NCI-H748 (cell line): ENCODE measurements at regions not wholly inside any gene's neighbourhood (a gene's known extent, or its start where the extent isn't known, plus 50 kb on each side); places are given as distances from the start of the nearest gene placed in this dataset.
"Not testable (repeated sequence)": the region's sequence is repeated elsewhere in the genome, so short reads cannot be mapped to it uniquely, and the experiment has no call there.

ENCODE experiments used
- DNase-seq: peaks from one replicate; lab custom pipeline; 2025; ENCODE audit not compliant: unreplicated experiment; lab: John Stamatoyannopoulos, UW

GRCh38 chr13:54390841-54391240 lies 1362.2 kb downstream of the OLFM4 start:
- no peak for DNase-seq

- no peak for DNase-seq
Observed at GRCh38 chr13:54394085-54394700, 1365.6 kb downstream of the OLFM4 start.

DNA sequence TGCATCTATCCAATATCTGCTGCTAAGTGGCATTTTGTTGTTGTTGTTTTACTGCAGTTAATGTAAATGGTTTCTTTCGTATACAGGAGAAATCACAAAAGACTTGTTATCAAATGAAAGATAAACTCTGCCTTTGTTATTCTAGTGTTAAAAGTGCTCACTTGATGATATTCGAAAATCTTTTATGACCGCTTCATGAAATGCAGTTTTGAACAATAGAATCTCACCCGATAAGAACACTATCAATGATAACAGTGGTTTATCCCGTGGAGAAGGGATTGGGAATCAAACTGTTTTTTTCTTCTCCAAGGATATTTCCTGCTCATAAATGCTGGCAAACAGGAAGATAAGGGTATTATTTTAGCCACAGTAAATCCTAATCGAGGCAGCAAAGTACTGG lies 1366.3 kb downstream of the OLFM4 start:
- no peak for DNase-seq

- DNase-seq, result no peak
Observed at GRCh38 chr13:54402495-54402894, 1373.9 kb downstream of the OLFM4 start.

- DNase-seq, result no peak
Observed at GRCh38 chr13:54415753-54416366, 1387.2 kb downstream of the OLFM4 start.

DNA sequence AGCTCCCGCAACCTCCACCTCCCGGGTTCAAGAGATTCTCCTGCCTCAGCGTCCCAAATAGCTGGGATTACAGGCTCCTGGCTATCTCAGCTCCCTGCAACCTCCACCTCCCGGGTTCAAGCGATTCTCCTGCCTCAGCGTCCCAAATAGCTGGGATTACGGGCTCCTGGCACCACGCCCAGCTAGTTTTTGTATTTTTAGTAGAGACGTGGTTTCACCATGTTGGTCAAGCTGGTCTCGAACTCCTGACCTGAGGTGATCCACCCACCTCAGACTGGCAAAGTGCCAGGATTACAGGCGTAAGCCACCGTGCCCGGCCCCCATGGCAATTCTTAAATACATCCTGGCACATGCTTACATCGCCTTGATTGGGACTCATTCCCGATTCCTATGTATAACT lies 1394.3 kb downstream of the OLFM4 start:
- not testable (repeated sequence) for DNase-seq

- peak; percentile 11 for DNase-seq
Observed at GRCh38 chr13:54424344-54424743, 1395.7 kb downstream of the OLFM4 start.

DNA sequence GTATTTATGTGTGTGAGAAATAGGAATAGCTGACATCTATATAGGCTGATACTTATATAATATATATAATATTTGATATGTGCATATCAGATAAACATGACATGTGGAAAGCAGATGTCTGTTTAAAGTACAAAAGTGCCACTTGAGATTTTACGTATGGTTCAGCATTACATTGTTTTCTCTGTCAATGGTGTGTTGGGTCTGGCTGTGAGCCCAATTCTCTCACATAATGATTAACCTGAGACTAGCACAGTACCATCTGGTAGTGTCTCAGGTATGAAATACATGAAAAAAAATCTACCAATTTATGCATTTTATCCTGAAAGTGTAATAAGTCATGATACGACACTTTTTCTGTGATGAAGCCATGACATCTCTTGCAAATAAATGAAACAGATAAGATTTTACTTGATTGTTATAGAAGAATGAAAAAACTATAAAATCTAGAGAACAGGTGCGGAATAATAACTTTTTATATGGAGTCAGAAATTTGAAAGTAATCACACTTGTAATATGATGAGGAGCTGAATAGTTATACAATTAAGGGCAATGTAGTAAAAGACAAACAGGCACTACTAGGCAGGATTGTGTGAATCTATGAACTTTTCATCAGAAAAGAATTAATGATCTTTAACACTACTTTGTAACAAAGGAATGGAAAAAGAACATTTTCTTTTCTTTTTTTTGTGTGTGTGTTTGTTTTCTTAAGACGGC lies 1405.0 kb downstream of the OLFM4 start:
- peak; percentile 95 for DNase-seq

- DNase-seq, result not testable (repeated sequence)
Observed at GRCh38 chr13:54440853-54441400, 1412.3 kb downstream of the OLFM4 start.

GRCh38 chr13:54445453-54445852 lies 1416.8 kb downstream of the OLFM4 start:
- DNase-seq, result no peak

GRCh38 chr13:54445865-54446264 lies 1417.3 kb downstream of the OLFM4 start:
- DNase-seq, result no peak

- no peak for DNase-seq
Observed at GRCh38 chr13:54449922-54450321, 1421.3 kb downstream of the OLFM4 start.

GRCh38 chr13:54484166-54484565 lies 1455.6 kb downstream of the OLFM4 start:
- DNase-seq, result no peak

GRCh38 chr13:54486421-54487166 lies 1458.0 kb downstream of the OLFM4 start:
- DNase-seq, result no peak

GRCh38 chr13:54489359-54489758 lies 1460.7 kb downstream of the OLFM4 start:
- DNase-seq, result no peak

GRCh38 chr13:54492995-54493394 lies 1464.4 kb downstream of the OLFM4 start:
- no peak for DNase-seq

DNA sequence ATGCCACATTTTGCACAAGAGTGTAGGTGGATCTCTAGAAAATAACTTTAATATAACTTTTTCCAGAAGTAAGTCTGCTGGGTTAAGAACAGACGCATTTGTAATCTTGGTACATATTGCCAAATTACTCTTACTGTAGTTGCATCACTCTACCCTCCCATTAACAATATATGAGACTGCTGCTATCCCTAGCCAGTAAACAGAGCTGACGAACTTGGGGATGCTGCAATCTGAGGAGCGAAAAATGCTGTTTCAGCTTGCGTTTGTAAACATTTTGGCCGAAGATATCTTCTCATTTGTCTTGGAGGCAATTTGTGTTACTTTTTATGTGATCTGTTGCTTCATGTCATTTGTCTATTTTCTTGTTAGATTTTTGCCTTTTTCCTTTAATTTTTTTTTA lies 1482.8 kb downstream of the OLFM4 start:
- no peak for DNase-seq

DNA sequence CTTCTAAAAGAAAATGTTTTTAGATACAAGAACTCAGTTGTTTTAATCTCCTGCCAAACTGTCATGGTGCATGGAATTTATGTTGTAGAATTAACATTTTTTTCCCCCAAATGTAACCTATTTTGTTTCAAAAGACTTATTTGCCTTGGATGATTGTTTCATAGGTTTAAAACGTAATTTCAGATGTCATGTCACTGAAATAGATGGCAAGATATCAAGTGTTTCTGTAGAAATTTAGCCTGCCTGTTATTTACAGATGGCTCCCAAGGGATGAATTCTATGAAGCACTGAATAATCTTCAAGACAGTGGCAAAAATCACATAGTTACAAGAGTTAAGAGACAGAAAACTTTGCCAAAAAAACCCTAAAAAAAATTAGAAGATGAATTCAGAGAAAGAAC lies 1484.6 kb downstream of the OLFM4 start:
- no peak for DNase-seq

- DNase-seq, result peak; percentile 24
Observed at GRCh38 chr13:54536112-54536511, 1507.5 kb downstream of the OLFM4 start.

DNA sequence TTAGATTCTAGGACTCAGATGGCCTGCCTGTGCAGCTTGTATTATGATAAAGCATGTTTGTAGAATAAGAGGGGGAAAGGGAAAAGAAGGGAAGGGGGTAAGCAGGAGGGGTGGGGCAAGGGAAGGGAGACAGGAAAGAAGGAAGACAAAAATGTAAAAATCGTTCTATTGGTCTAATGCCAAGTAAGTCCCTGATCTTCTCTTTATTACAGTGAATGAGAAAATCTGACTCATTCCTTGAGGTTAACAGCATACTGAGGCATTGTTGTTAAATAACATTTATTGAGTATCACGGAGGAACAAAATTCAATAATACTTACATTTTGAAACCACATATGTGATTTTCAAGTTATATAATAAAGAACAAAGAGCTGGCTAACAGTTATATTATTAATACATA lies 1534.7 kb downstream of the OLFM4 start:
- DNase-seq, result no peak

DNA sequence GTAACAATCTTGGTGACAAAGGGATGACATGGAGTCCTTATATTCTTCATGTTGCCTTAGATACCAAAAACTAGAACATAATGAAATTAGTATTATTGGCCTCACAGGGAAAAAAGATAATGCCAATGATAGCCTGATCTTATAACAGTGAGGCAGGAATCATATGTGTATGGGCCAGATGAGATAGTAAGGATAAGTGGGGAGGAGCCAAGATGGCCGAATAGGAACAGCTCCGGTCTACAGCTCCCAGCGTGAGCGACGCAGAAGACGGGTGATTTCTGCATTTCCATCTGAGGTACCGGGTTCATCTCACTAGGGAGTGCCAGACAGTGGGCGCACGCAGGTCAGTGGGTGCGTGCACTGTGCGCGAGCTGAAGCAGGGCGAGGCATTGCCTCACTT lies 1543.4 kb downstream of the OLFM4 start:
- not testable (repeated sequence) for DNase-seq
